HG03108 (cell line): ENCODE measurements at regions not wholly inside any gene's neighbourhood (a gene's known extent, or its start where the extent isn't known, plus 50 kb on each side); places are given as distances from the start of the nearest gene placed in this dataset.

Experiments used
- ATAC-seq: cut with Tn5 transposase; IDR thresholded peaks from one replicate; pipeline ENCODE4 v1.9.1; 2021; ENCODE audit warnings: moderate library complexity; ENCODE audit not compliant: unreplicated experiment

DNA sequence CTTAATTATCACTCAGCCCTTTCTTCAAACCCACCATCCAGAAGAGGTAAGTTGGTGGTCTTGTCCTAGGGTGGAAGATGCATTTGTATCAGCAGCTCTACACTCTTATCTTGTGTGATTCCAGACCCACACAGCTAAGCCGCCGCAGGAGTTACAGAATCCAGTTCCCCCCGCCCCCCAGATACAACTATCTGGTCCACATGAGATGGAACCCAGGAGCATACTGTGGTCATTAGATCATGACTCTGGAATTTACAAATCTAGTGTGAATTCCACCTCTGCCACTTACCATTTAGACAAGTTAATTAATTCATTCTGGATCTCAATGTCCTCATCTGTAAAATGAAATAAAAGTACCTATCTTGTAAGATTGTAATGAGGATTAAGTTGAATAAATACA is 486.4 kb downstream of the BCL11A start:
- ATAC-seq: no peak

DNA sequence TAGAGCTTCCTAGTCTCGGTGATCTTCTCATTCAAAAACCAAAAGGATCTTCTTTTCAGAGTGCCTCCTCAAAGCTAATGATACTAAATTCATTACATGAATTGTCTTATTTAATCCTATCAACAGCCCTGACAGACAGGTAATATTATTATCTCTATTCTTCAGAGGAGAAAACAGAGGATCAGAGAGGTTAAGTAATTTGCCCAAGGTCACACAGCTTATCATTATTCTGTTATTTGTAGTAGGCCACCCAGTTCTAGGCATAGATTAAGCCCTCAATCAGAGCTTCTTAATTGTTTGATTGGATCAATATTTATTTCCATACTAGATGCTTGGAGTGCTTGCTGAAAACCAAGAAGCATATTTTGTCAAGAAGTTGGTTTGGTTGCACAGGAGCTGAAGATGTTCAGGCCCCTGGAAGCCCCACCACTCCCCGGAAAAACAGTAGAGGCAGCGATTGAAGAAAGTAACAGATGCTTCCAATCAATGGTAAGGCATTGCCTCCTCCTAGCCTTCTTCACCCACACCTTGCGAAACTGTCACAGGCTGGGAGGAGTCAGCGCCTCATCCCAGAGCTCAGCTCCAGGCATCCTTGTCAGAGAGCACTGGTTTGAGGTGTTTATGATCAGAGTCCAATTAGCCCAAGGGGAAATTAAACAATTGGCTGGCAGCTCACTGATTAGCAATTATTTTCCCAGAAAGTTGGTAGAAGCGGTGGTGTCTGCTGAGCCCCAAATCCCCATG is 487.2 kb downstream of the BCL11A start:
- no peak for ATAC-seq

DNA sequence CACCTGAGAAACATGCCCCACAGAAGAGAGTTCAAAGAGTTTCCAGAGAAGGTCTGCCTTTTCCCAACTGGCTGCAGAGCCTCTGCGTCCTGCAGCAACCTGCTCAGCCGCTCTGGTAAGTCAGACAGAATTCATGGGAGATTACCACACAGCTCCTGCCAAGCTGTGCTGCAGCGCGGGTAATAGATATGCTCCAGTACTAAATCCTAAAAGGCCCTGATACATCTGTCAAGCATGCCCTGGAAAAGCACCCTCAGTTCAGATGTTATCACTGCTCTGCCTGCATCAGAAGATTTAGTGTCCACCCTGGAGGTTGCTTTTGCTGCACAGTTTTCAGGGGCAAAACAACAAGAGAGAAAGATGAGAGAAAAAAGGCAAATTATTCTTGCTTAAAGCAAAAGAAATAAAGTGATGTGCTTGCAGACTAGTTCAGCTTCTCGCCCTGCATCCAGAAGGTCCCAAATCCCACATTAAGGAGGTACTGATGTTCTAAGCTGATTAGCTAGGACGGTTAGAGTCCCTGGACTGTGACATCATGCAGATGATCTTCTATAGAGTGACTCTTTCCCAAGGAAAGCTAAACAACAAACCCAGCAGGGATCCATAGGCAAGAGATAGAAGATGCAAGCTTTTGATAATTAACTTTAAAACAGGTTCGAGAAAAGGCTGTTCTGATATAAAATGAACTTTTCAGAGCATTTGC is 488.6 kb downstream of the BCL11A start:
- no peak for ATAC-seq

DNA sequence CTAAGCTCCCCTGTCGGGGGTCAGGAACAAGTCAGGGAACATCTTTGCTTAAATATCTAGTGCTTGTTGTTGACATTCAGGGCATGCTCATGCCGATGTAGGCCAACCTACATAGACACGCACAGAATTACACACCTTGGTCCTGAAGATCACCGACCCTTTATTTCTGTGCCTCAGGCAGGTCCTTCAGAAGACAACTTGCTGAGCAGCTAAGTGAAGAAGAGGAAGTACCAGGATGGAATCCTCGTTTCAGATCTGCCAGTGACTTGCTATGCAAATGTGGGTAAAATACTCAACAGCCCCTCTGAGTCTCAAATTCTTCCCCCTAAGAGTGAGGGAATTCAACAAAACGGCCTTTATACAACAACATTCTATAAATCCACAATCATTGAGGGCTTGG is 494.7 kb downstream of the BCL11A start:
- ATAC-seq: no peak

DNA sequence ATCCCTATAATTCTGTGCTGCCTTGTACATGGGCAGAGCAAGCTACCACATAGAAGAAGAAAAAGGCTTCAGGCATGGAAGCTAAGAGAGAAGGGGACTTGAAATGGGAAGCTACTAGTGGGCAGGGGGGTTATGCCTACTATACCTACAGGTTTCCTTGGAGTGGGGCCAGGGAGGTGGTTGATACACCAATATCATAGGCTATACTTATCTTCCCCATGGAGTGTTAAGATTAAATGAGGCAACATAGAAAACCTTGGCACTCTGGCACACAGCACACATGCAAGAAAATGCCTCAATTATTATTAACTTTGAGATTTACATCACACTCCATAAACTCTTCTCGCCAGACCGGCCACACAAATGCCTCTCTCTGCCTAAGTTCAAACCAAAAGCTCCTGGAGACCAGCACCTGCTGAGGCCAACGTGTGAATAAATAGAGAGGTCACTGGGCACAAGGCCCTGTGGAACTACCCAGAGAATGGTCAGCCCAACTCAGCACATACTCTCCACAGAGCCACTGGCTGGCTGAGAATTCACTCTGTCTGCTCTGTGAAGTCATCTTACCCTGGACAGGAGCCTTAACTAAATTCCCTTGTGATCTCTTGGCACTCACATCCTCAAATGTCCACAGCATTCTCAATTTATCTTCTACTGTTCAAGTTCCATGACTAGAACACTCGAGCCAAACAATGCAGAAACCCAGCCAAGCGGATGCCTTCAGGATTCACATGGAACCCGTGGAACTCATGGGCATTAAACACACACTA is 498.7 kb downstream of the BCL11A start:
- no peak for ATAC-seq

DNA sequence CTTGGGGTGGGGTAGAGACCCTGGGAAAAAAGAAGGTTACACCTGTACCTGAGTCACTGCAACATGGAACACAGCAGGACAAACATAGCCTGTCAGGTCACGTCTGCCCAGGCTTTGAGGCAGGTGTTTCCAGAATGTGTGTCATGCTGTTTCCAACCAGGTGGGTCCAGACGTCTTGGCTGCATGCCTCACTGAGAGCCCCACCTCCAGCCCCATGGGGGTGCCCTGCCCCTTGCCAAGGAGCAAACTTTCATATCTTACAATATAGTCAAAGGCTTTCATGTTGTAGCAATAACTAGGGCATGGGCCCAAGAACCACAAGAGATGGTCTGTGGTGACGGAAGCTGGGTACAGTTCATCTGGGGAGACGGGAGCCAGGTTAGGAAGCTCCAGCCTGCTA is 499.7 kb downstream of the BCL11A start:
- no peak for ATAC-seq

DNA sequence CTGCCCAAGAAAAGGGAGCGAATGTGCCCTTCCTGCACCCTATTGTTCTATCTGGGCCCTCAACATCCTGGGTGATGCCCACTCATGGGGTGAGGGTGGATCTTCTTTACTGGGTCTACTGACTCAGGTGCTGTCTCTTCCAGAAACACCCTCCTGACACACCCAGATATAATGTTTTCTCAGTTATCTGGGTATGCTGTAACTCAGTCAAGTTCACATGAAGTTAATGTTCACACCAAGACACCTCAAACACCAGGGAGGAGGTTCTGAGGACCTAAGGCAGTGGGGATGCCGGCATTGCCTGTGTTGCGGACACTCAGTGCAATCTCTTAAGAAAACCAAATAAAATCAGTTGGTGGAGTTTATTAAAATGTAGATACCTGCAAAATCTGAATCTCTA is 500.9 kb downstream of the BCL11A start:
- no peak for ATAC-seq

DNA sequence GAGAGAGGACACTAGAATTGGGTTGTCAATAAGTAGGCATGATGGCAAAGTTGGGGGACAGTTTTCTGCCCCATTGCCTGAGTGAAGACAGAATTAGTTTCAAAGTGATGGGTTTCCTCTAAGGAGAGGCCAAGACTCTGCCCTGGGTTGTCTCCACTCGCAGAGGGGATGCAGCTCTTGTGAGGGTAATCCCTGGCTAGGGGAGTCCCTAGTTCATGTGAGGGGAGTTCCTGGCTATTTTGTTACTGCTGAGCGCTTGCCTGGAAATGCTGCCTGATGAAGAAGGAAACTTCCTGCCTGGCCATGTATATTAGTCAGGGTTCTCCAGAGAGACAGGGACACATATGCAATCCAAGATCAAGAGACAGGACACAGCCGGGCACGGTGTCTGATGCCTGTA is 501.5 kb downstream of the BCL11A start:
- ATAC-seq: no peak

DNA sequence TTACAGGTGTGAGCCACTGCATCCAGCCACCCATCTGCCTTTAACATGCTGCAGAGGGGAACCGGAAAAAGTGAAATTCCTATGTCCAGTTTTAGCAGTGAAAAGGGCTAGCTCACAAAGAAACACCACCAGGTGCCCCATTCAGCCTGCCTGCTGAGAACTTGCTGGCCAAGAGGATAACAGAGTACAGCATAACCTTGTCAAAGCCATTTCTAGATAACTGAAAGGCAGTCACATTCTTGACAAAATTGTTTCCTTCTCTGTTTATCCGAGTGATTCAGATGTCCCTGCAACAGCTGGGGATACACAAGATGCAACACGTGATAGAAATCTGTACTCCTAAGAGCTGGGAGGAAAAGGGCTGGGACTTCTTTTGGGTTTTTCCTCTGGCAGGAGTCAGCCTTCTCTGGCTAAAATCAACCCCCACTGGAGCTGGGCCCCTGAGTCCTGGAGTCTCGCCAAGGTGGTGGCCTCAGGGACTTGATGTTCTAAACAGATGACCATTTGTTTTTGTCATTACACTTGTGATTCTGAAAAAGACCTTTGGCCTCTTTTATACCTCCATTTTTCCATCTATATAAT is 505.4 kb downstream of the BCL11A start:
- ATAC-seq: no peak

DNA sequence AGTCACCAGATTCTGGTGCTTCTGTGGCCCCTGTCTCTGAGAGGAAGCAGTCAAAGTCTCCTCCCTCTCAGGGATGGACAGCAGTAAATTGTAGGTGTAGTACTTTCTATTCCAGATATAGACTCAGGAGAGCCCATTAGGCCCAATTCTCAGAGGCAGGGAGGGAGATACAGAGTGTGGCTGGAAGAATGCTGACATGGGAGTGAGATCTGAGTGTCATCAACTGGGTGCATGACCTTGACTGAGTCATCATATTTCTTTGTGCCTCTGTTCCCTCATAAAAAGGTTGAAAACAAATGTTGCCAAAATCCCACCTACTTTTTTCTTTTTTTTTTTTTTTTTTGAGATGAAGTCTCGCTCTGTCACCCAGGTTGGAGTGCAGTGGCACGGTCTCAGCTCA is 506.1 kb downstream of the BCL11A start:
- no peak for ATAC-seq

DNA sequence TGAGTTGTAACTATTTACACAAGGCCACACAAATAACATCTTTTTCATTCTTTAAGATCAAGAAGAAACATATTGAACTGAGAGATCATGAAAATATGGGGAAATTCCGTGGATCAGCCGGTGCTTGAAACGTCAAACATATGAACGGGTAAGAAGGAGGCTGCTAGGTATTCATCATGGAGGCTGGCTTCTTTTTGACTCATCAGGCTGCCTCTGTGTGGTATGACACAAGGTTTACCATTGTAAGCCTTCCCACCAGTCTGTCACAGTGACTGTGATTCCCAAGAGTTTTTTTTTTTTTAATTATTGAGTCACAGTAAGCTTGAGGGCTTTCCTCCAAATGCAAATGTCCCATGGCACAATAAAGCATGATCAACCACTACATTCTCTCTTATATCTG is 506.9 kb downstream of the BCL11A start:
- ATAC-seq: no peak

DNA sequence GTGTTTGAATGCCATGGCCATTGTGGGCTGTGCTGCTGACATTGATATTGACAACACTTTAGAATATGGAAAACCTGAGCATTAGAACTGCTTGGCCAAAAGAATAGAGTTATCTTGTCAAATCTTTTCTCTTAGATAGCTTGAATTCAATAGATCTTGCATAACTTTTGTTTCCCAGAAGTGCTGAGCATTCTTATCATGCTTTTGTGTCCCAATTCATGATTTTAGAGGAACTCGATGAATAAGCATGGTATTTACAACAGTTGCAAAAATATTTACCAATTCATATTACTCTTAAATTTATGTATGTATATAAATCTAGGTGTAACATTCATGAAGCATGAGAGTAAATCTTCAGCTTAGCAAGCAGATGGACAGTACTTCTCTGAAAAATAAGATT is 508.0 kb downstream of the BCL11A start:
- ATAC-seq: no peak

DNA sequence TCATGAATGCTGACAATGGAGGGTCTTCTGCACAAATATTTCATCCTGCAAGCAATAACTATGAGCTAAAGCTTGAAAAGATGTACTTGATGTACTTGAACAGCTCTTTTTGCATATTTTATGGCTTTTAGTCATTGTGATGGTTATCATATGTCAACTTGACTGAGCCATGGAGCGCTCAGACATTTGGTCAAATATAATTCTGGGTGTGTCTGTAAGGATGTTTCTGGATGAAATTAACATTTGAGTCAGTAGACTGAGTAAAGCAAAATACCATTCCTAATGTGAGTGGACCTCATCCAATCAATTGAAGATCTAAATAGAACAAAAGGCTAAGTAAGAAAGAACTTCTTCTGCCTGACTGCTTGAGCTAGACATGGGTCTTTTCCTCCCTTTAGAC is 509.0 kb downstream of the BCL11A start:
- no peak for ATAC-seq

DNA sequence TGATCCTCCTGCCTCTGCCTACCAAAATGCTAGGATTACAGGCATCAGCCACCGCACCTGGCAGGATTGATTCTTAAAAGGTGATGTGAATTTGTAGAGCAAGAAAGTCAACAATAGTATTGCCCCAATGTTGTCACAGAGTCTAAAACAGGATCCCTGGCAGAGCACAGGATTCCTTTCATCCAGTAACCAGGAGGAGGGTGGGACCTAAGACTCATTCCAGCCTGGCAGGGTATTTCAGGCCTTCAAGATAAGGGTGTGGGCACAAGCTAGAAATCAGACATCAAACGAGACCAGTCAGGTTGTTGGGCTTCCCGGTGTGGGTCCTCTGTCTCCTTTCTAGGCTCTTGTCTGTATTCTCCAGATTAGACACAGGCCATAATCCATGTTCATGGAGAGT is 511.4 kb downstream of the BCL11A start:
- ATAC-seq: no peak

DNA sequence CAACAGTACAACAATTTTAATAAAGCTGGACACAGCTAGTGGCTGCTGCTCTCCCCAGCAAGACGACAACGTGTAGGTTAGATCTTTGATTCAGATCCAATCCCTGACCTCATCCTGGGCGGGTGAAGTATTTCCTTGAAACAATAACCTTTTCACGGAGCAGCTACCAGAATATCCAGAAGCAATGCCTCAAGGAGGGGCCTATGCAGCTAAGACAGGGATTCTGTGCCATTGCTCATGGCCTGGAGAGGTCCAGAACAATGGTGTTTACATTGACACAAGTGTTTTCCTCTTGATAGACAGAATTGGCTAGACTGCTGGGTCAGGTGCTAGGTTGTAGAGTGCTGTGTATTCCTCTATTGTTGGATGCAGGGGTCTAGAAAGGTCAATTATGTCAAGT is 520.1 kb downstream of the BCL11A start:
- ATAC-seq: no peak

DNA sequence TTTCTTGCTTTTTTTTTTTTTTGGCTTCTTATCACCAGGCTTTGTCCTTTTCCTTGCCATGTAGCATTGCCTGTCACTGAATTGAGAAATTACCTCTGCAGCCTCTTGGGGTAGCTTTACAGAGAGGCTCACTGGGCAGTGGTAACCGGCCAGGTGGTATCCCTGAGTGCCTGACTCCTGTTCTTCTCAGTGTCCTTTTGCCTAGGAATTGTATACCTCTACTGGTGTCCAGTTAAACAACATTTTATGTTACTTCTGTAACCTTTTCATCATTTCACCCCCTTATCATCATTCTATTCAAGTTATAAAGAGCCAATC is 523.9 kb downstream of the BCL11A start:
- no peak for ATAC-seq

DNA sequence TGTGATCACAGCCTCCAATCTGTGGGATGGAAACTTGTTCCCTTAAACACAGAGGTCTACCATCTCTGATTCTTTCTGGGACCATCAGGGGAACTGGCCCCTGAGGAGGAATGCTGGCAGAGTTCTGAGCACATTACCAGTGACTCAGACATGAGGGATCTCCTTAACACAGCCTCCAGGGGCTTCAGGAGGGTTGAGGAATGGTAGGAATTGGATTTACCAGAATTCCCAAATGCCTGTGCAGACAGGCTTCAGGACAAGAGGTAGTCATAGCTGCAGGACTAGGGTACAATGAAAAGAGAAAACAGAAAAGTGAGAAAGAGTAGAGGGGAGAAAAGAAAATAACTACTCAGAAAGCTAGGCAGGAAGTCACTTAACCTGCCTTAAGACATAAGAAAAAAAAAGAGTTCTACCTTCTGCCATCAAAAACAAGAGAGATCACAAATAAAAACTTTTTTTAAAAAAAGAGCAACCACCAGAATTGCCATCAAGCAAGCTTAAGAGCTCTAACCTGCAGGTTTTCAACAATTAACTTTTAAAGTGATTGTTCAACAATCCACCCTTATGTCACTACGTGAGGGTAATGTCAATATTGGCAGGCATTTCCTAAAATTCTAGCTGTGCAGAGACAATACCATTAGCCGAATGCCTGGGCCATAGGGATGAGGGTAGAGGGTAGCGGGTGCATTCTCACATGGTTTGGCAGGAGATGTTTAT is 524.4 kb downstream of the BCL11A start:
- ATAC-seq: no peak

DNA sequence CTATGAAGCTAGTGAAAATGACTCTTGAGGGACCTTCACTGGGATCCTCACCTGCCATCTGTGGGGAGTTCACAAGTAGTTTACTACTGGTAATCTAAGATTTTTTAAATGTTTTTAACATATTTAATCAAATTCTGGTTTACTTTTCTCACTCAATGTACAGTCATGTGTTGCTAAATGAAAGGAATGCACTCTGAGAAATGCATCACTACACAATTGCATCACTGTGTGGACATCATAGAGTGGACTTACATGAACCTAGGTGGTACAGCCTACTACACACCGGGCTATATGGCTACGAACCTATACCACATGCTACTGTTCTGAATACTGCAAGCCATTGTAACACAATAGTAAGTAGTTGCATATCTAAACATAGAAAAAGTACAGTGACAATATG is 528.0 kb downstream of the BCL11A start:
- ATAC-seq: no peak

DNA sequence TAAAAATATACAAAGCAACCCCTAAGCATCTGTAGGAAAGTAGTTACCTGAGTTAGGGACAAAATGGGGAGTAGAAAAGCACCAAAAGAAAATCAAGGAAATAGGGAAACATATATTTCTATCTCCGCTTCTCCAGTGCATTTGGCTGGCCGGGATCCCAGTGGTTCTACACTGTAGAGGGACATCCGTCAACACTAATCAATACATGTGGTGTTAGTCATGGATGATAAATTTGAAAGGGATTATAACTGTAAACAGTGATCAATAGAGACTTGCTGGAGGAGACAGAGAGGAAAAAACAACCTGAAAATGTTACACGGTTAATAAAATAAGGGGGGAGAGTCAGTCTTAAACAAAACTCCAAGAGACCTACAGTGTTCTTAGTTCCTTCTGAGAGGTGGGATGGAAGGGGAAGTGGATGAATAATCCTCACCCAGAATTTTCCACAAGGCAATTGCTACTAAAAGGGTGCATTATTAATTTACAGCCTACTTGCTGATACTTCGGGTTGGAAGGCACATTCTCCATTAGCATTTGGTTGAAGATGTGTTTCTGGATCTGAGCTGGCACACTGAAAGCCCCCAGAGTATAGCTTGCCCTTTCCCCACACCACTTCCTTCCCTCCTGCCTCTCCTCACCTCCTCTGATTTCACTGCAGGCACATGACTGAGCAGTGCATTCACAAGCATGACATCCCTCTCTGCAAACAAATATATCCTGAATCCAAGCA is 530.0 kb downstream of the BCL11A start:
- ATAC-seq: no peak

DNA sequence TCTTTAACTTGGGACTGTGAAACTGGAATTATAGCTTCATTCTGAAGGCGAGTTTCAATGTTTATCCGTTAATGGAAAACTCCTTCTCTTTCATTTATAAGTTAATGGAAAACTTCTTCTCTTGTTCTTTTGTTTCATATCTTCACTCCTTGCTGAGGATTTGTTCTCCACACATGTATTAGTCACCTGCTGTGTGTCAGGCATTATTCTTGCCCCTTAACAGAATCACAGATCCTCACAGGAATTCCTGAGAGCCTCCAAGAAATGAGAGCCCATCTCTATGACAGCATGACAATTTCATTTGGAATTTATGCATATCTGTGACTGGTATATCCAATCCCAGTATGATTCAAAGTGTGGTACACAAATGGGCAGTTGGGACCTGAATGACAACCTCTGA is 545.8 kb downstream of the BCL11A start:
- ATAC-seq: no peak

DNA sequence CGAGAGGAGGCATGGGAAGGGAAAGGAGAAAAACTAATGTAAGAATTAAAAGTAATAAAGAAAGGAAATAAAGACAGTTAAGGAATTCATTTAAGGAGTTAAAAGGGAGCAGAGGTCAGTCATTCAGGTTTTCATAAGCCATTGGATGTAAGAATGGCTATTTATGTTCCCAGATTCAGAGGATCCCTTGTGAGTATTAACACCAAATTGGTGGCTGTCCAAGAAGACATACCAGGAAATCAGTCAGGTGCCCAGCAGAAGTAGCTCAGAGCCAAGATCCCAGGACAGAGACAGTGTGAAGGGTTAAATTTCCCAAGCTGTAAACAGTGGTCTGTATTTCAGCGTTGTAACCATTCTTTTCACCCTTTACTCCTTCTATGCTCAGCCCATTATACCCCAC is 550.4 kb downstream of the BCL11A start:
- ATAC-seq: no peak
